Left lung (tissue), 4 donors: ENCODE measurements at regions not wholly inside any gene's neighbourhood (a gene's known extent, or its start where the extent isn't known, plus 50 kb on each side); places are given as distances from the start of the nearest gene placed in this dataset.
A peak's percentile ranks its signal among the peaks of the same experiment; 100 is the strongest.

Experiments
- ATAC-seq: fragments of 200-7000 bp; cut with Tn5 transposase; one replicate; pipeline ENCODE4 v1.9.1; 2020; ENCODE audit warnings: moderate library complexity
- DNase-seq, 4 donors: peaks; one replicate each; pipeline ENCODE4 v3.0.0-alpha.2; 2013 to 2020
- H3K27ac ChIP-seq, 2 donors: fragments of 200-600 bp; sonication (generic) in 1 of 2; one replicate each; pipeline versions ENCODE4 v1.5.0 to v1.8.0; 2020 to 2021
- H3K27me3 ChIP-seq, 2 donors: fragments of 200-600 bp; sonication (generic) in 1 of 2; one replicate each; pipeline versions ENCODE4 v1.5.0 to v1.8.0; 2020 to 2021
- H3K36me3 ChIP-seq, 2 donors: fragments of 200-600 bp; sonication (generic) in 1 of 2; one replicate each; pipeline versions ENCODE4 v1.5.0 to v1.8.0; 2020 to 2021
- H3K4me1 ChIP-seq, 2 donors: fragments of 200-600 bp; one replicate each; pipeline ENCODE4 v1.8.0; 2021
- H3K4me3 ChIP-seq, 2 donors: fragments of 200-600 bp; sonication (generic) in 1 of 2; one replicate each; pipeline versions ENCODE4 v1.5.0 to v1.8.0; 2020 to 2021; ENCODE audit warnings: mild to moderate bottlenecking in 1 of 2
- H3K9me3 ChIP-seq, 2 donors: fragments of 200-600 bp; sonication (generic) in 1 of 2; one replicate each; pipeline versions ENCODE4 v1.5.0 to v1.8.0; 2020 to 2021
- CTCF ChIP-seq, 2 donors: fragments of 200-600 bp; sonication (generic) in 1 of 2; IDR thresholded peaks; one replicate each; pipeline versions ENCODE4 v1.5.0 to v1.8.0; 2021; ENCODE audit warnings: antibody characterized with exemption in 2 of 2
- intact Hi-C, 2 donors: fragments of 100-400 bp; cut with DNase I; formaldehyde crosslinking; loops; one replicate each; pipeline versions ENCODE4 v1.11.2 to v1.14.2; 2022
- donor health status: DM: no; HTN: yes; CAD: no.
- donor health status: DM: no; HTN: no; CAD: no.

- Histone ChIP-seq H3K27ac (no peak overlapping the region), H3K4me1 (no peaks in the 10 kb centered on the region), H3K36me3 (no peaks in the 10 kb centered on the region), H3K27me3 (no peaks in the 10 kb centered on the region), H3K9me3 (peaks cover 0 to 7% of the 10 kb centered on the region in 2 donors), H3K4me3 (no peak overlapping the region)
- ATAC-seq: no peak
- intact Hi-C loops: no loop called here
- no peak for TF ChIP-seq CTCF (IDR thresholded peaks at IDR 0.05)
- peak in 1 of 4 donors; percentile 20 for DNase-seq
These were observed 291.1 kb downstream of the DIO2 start for GRCh38 chr14:79920180-79920692.
